LNCaP clone FGC (cell line): ENCODE measurements at regions not wholly inside any gene's neighbourhood (a gene's known extent, or its start where the extent isn't known, plus 50 kb on each side); places are given as distances from the start of the nearest gene placed in this dataset.

Experiments used
- DNase-seq: peaks from one replicate; pipeline ENCODE4 v3.0.0-alpha.2; 2011; ENCODE audit warnings: low read depth
- H3K4me3 ChIP-seq: 2 replicates; pipeline ENCODE4 v1.5.1; 2011; ENCODE audit warnings: mild to moderate bottlenecking, low read depth, low read length, control low read depth
- CTCF ChIP-seq: IDR thresholded peaks from 2 replicates; pipeline ENCODE4 v1.5.1; 2012; ENCODE audit warnings: mild to moderate bottlenecking; ENCODE audit not compliant: control insufficient read depth, insufficient read depth; ENCODE audit errors: extremely low read depth

GRCh38 chr11:111077530-111078322 lies 167.8 kb upstream of the POU2AF2 start:
- no peak for TF ChIP-seq CTCF
- H3K4me3 ChIP-seq = no peak overlapping the region
- DNase-seq = no peak

- TF ChIP-seq CTCF = no peak
- H3K4me3 ChIP-seq = no peak overlapping the region
- DNase-seq = no peak
These were observed 176.5 kb upstream of the POU2AF2 start for GRCh38 chr11:111069066-111069465.

- DNase-seq = no peak
- no peak for TF ChIP-seq CTCF
- no peak overlapping the region for H3K4me3 ChIP-seq
These were observed 177.5 kb upstream of the POU2AF2 start for GRCh38 chr11:111067994-111068393.

- no peak overlapping the region for H3K4me3 ChIP-seq
- TF ChIP-seq CTCF = no peak
- DNase-seq = no peak
These were observed 178.7 kb upstream of the POU2AF2 start for GRCh38 chr11:111066846-111067245.

- no peak overlapping the region for H3K4me3 ChIP-seq
- TF ChIP-seq CTCF = no peak
- DNase-seq = no peak
These were observed 181.6 kb upstream of the POU2AF2 start for GRCh38 chr11:111063726-111064517.

- H3K4me3 ChIP-seq = no peak overlapping the region
- DNase-seq = no peak
- TF ChIP-seq CTCF = no peak
These were observed 183.1 kb upstream of the POU2AF2 start for GRCh38 chr11:111062420-111062819.

DNA sequence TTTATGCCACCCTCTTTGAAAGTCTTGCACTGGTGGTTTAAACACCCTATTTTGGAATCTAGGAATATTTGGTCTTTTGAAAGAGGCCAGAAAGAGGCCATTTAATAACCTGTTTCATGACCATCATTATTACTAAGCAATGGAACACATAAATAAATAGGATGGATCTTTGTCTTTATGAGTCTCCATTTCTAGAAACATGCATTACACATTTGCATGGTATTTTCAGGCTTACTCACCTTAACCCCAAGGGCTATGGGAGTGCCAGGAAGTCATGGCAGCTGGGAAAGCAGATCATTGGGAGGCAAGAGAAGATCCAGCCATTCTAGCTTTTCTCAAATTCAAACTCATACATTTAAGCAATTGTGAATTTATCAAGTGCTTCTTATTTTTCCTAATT lies 185.8 kb upstream of the POU2AF2 start:
- no peak for DNase-seq
- no peak overlapping the region for H3K4me3 ChIP-seq
- no peak for TF ChIP-seq CTCF
